ENCODE measurements at regions not wholly inside any gene's neighbourhood (a gene's known extent, or its start where the extent isn't known, plus 50 kb on each side); places are given as distances from the start of the nearest gene placed in this dataset.

- TF ChIP-seq CTCF (IDR thresholded peaks at IDR 0.05) = no peak
- TF ChIP-seq POLR2A (IDR thresholded peaks at IDR 0.05) = no peak
- H3K9me3 ChIP-seq = no peaks in the 10 kb centered on the region
- H3K27me3 ChIP-seq = no peaks in the 10 kb centered on the region
- 50 to 59% methylated on average over 3 of the region's 3 CpGs for WGBS, 2 donors
- no peaks in the 10 kb centered on the region for H3K4me1 ChIP-seq
- DNase-seq (no peak), ATAC-seq (no peak)
- no peak overlapping the region for H3K4me3 ChIP-seq
- H3K27ac ChIP-seq = no peak overlapping the region
- intact Hi-C loops (cut with DNase I) = no loop called here
- H3K36me3 ChIP-seq (replicated peaks in 1 of 2; ENCODE audit: insufficient read depth in 1 of 2, low read depth in 2 of 2) = no peaks in the 10 kb centered on the region
Measured at GRCh38 chr5:82931110-82931509, 146.1 kb downstream of the TMEM167A start.

- TF ChIP-seq CTCF (IDR thresholded peaks at IDR 0.05) = no peak
- Histone ChIP-seq H3K27me3 (no peaks in the 10 kb centered on the region), H3K4me1 (no peaks in the 10 kb centered on the region), H3K9me3 (no peaks in the 10 kb centered on the region), H3K36me3 (replicated peaks in 1 of 2; ENCODE audit: insufficient read depth in 1 of 2, low read depth in 2 of 2) (no peaks in the 10 kb centered on the region), H3K27ac (no peak overlapping the region), H3K4me3 (no peak overlapping the region)
- DNase-seq (no peak), ATAC-seq (no peak)
- WGBS, 2 donors = 58 to 67% methylated on average over 3 of the region's 3 CpGs
- intact Hi-C loops (cut with DNase I) = no loop called here
Measured at GRCh38 chr5:82925061-82925411, 152.2 kb downstream of the TMEM167A start.

GRCh38 chr5:82924226-82925060, 152.8 kb downstream of the TMEM167A start:
- H3K27ac ChIP-seq = no peak overlapping the region
- no peaks in the 10 kb centered on the region for H3K9me3 ChIP-seq
- no peaks in the 10 kb centered on the region for H3K27me3 ChIP-seq
- DNase-seq = no peak
- 29 to 32% methylated on average over 5 of the region's 5 CpGs for WGBS, 2 donors
- no peaks in the 10 kb centered on the region for H3K36me3 ChIP-seq (replicated peaks in 1 of 2; ENCODE audit: insufficient read depth in 1 of 2, low read depth in 2 of 2)
- H3K4me1 ChIP-seq = no peaks in the 10 kb centered on the region
- ATAC-seq = no peak
- H3K4me3 ChIP-seq = no peak overlapping the region
- intact Hi-C loops (cut with DNase I) = no loop called here
- TF ChIP-seq POLR2A (IDR thresholded peaks at IDR 0.05) (no peak), CTCF (IDR thresholded peaks at IDR 0.05) (no peak)

DNA sequence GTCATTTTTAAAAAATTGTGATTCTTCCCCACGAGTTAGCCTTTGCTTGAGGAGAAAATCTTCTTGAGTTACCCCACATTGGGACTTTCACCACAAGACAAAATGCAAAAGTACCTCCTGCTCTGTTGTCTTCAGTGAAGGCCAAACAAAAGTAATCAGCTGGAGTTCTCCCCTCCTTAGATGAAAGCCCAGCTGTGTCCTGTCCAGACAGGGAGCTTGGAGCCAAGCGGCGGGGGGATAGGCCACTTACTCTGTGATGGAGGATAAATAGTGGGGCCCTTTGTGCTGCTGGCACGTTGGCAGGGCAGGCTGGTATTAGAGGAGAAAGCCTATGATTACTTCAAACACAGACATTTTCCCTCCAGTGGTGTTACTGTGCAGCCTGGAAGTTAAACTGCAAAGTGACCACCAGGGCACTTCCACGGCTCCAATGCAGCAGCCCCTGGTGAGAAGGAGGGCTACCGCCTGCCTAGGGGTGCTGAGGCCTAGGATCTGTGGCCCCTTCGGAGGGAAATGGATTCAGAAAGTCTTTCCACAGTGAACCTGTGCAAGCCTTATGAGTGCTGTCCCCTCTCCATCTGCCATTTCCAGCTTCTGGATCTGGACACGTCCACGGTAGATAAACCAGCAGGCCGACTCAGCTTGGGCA, 155.0 kb downstream of the TMEM167A start:
- no peaks in the 10 kb centered on the region for H3K27me3 ChIP-seq
- WGBS, 2 donors = 78 to 79% methylated on average over 10 of the region's 10 CpGs
- DNase-seq (no peak), ATAC-seq (no peak)
- no peak overlapping the region for H3K27ac ChIP-seq
- no peaks in the 10 kb centered on the region for H3K4me1 ChIP-seq
- TF ChIP-seq CTCF (IDR thresholded peaks at IDR 0.05) (no peak), POLR2A (IDR thresholded peaks at IDR 0.05) (no peak)
- no peak overlapping the region for H3K4me3 ChIP-seq
- no peaks in the 10 kb centered on the region for H3K9me3 ChIP-seq
- no peaks in the 10 kb centered on the region for H3K36me3 ChIP-seq (replicated peaks in 1 of 2; ENCODE audit: insufficient read depth in 1 of 2, low read depth in 2 of 2)
- intact Hi-C loops (cut with DNase I) = no loop called here

All from body of pancreas (tissue), 4 donors.